HEK293T (cell line): ENCODE measurements at regions not wholly inside any gene's neighbourhood (a gene's known extent, or its start where the extent isn't known, plus 50 kb on each side); places are given as distances from the start of the nearest gene placed in this dataset.

Experiments used
- CTCF ChIA-PET: fragments of 350-600 bp; formaldehyde crosslinking; extraction: SDS; loops from one replicate; lab custom pipeline; 2021; ENCODE audit warnings: antibody characterized with exemption, inconsistent platforms; lab: Yijun Ruan, JAX
- POLR2A ChIA-PET: fragments of 350-600 bp; formaldehyde crosslinking; extraction: SDS; loops from one replicate; lab custom pipeline; 2020; ENCODE audit warnings: antibody characterized with exemption, inconsistent platforms; lab: Yijun Ruan, JAX
- DNase-seq: peaks from one replicate; pipeline ENCODE4 v3.0.0; 2012; ENCODE audit warnings: mixed read lengths; ENCODE audit errors: extremely low spot score
- ARNT ChIP-seq: fragments of 450-650 bp; IDR thresholded peaks from 2 replicates; pipeline ENCODE4 v1.6.1; 2017; ENCODE audit warnings: mild to moderate bottlenecking
- BHLHE40 ChIP-seq: fragments of 450-650 bp; IDR thresholded peaks from 2 replicates; pipeline ENCODE4 v1.6.1; 2016; ENCODE audit warnings: mild to moderate bottlenecking, moderate library complexity, borderline replicate concordance
- CTBP1 ChIP-seq: fragments of 450-650 bp; IDR thresholded peaks from 2 replicates; pipeline ENCODE4 v1.6.1; 2016; ENCODE audit warnings: borderline replicate concordance
- ELF4 ChIP-seq: fragments of 450-650 bp; IDR thresholded peaks from 2 replicates; pipeline ENCODE4 v1.6.1; 2017; ENCODE audit warnings: antibody characterized with exemption
- FOXA1 ChIP-seq: fragments of 450-650 bp; IDR thresholded peaks from 2 replicates; pipeline ENCODE4 v1.6.1; 2016; ENCODE audit warnings: mild to moderate bottlenecking
- FOXK2 ChIP-seq: fragments of 450-650 bp; IDR thresholded peaks from 2 replicates; pipeline ENCODE4 v1.6.1; 2016; ENCODE audit warnings: mild to moderate bottlenecking
- FOXM1 ChIP-seq: fragments of 450-650 bp; IDR thresholded peaks from 2 replicates; pipeline ENCODE4 v1.6.1; 2017; ENCODE audit warnings: mild to moderate bottlenecking, borderline replicate concordance
- HDGF ChIP-seq: fragments of 450-650 bp; IDR thresholded peaks from 2 replicates; pipeline ENCODE4 v1.6.1; 2017; ENCODE audit warnings: antibody characterized with exemption, borderline replicate concordance
- L3MBTL2 ChIP-seq: fragments of 450-650 bp; conservative IDR thresholded peaks from 2 replicates; pipeline ENCODE4 v1.6.1; 2016; ENCODE audit warnings: mild to moderate bottlenecking
- LEF1 ChIP-seq: fragments of 450-650 bp; IDR thresholded peaks from 2 replicates; pipeline ENCODE4 v1.6.1; 2017; ENCODE audit warnings: mild to moderate bottlenecking, borderline replicate concordance
- NFRKB ChIP-seq: fragments of 450-650 bp; IDR thresholded peaks from 2 replicates; pipeline ENCODE4 v1.6.1; 2016; ENCODE audit warnings: mild to moderate bottlenecking, moderate library complexity
- SP1 ChIP-seq: fragments of 450-650 bp; IDR thresholded peaks from 2 replicates; pipeline ENCODE4 v1.6.1; 2017
- SUZ12 ChIP-seq: fragments of 450-650 bp; IDR thresholded peaks from 2 replicates; pipeline ENCODE4 v1.6.1; 2016; ENCODE audit warnings: mild to moderate bottlenecking
- TARDBP ChIP-seq: fragments of 450-650 bp; IDR thresholded peaks from 2 replicates; pipeline ENCODE4 v1.6.1; 2016
- ZNF384 ChIP-seq: fragments of 450-650 bp; IDR thresholded peaks from 2 replicates; pipeline ENCODE4 v1.6.1; 2016
- TF ChIP-seq, protein P1 (sequence below): fragments of 450-650 bp; IDR thresholded peaks from 2 replicates; pipeline ENCODE4 v1.6.1; 2016

- ChIA-PET POLR2A (no interaction called here), CTCF (no interaction called here)
- TF ChIP-seq FOXA1: no peak
- DNase-seq: no peak
Measured at GRCh38 chr20:60294632-60295031, 336.4 kb downstream of the CDH26 start.

DNA sequence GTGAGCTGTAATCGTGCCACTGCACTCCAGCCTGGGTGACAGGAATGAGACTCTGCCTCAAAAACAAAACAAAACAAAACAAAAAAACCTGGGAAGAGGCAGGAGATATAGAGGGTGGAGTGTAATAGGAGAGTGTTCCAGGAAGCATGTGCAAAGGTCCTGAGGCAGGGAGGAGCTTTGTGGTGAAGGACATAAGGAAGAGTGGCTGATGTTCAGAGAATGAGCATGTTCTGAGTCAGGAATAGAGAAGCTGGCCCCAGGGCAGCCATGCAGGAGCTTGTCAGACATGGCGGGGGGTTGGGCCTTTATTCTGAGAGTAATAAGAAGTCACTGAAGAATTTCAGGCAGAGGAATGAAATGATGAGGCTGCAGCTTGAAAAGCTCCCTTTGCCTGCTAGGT lies 337.0 kb downstream of the CDH26 start:
- no peak for TF ChIP-seq ZNF384
- TF ChIP-seq FOXK2: no peak
- TF ChIP-seq BHLHE40: no peak
- TF ChIP-seq L3MBTL2: no peak
- TF ChIP-seq CTBP1: no peak
- no peak for TF ChIP-seq FOXA1
- TF ChIP-seq SP1: no peak
- TF ChIP-seq SUZ12: no peak
- TF ChIP-seq, protein P1, sequence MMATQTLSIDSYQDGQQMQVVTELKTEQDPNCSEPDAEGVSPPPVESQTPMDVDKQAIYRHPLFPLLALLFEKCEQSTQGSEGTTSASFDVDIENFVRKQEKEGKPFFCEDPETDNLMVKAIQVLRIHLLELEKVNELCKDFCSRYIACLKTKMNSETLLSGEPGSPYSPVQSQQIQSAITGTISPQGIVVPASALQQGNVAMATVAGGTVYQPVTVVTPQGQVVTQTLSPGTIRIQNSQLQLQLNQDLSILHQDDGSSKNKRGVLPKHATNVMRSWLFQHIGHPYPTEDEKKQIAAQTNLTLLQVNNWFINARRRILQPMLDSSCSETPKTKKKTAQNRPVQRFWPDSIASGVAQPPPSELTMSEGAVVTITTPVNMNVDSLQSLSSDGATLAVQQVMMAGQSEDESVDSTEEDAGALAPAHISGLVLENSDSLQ: no peak
- no peak for TF ChIP-seq LEF1
- no peak for TF ChIP-seq TARDBP
- TF ChIP-seq ELF4: no peak
- no peak for TF ChIP-seq ARNT
- TF ChIP-seq NFRKB: no peak
- TF ChIP-seq FOXM1: no peak
- TF ChIP-seq HDGF: no peak
- CTCF ChIA-PET: no interaction called here
- POLR2A ChIA-PET: no interaction called here
- DNase-seq: no peak

DNA sequence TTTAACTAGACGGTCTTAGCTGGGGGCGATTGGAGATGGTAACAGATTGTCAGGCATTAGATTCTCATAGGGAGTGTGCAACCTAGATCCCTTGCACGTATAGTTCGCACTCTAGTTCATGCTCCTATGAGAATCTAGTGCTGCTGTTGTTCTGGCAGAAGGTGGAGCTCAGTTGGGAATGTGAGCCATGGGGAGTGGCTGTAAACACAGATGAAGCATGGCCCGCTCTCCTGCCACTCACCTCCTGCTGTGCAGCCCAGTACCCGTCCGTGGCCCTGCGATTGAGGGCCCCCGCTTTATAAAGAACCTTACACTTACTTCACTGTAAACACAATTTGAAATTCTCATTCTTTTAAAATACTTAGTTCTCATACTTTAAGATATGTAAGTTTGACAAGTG lies 339.4 kb downstream of the CDH26 start:
- CTCF ChIA-PET: no interaction called here
- POLR2A ChIA-PET: no interaction called here

DNA sequence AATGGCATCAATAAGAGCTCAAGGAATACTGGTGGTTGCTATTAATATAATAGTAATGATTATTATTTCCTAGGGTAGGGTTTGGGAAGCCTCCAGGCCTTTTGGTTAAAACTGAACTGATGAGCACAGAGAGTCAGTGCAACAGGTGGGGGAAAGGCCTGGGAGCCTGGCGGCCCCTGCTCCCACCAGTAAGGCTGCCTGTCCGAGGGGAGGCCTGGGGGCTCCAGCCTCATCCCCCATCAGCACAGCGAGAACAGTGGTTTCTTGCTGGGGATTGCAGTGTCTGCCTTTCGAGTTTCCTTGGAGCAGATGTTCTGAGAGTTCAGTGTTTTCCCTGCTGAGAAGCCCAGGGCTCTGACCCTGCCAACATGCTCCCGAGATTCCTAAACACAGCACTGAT lies 340.4 kb downstream of the CDH26 start:
- ChIA-PET CTCF (no interaction called here), POLR2A (no interaction called here)
- no peak for DNase-seq
- TF ChIP-seq CTBP1 (no peak), L3MBTL2 (no peak), ZNF384 (no peak), BHLHE40 (no peak), FOXA1 (no peak), FOXM1 (no peak), HDGF (no peak), NFRKB (no peak), ELF4 (no peak)

More for the DNA sequence above, 339.4 kb downstream of the CDH26 start:
- DNase-seq: no peak
- TF ChIP-seq BHLHE40: no peak
- no peak for TF ChIP-seq SUZ12
- TF ChIP-seq ZNF384: no peak
- TF ChIP-seq CTBP1: no peak
- no peak for TF ChIP-seq LEF1
- TF ChIP-seq, protein P1: no peak
- no peak for TF ChIP-seq FOXK2
- TF ChIP-seq TARDBP: no peak
- TF ChIP-seq ARNT: no peak
- no peak for TF ChIP-seq FOXA1
- no peak for TF ChIP-seq HDGF
- no peak for TF ChIP-seq ELF4
- no peak for TF ChIP-seq SP1
- TF ChIP-seq L3MBTL2: no peak
- TF ChIP-seq NFRKB: no peak

DNA sequence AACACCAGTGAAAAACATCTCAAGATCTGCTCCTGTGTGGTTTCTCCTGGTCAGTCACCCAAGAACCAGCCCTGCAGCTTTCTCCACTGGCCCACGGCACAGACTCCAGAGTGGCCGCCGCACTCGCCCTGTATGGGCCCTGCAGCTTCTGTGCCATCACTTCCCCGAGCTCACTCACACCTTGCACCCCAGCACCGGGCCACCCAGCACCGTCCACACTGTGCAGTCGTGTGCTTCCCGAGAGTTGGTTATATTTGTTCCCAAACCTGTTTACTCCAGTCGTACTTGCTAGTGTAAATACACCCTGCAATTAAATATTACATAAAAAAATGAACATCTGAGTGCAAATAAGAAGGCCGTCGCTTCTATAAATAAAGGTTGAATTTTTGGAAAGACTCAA lies 341.7 kb downstream of the CDH26 start:
- no peak for TF ChIP-seq ELF4
- TF ChIP-seq CTBP1: no peak
- TF ChIP-seq FOXM1: no peak
- TF ChIP-seq FOXK2: no peak
- TF ChIP-seq NFRKB: no peak
- TF ChIP-seq, protein P1: no peak
- no peak for TF ChIP-seq BHLHE40
- TF ChIP-seq FOXA1: no peak
- TF ChIP-seq HDGF: no peak
- TF ChIP-seq LEF1: no peak
- no peak for TF ChIP-seq ARNT
- no peak for TF ChIP-seq SUZ12
- no peak for TF ChIP-seq SP1
- TF ChIP-seq L3MBTL2: no peak
- TF ChIP-seq TARDBP: no peak
- no peak for TF ChIP-seq ZNF384
- CTCF ChIA-PET: interaction anchor here (1.2 kb wide), 1 partner anchor 89 kb away, joined by 7 read pairs; no protein-coding TSS in a partner anchor
- POLR2A ChIA-PET: no interaction called here
- DNase-seq: no peak

GRCh38 chr20:60300374-60300773 lies 342.2 kb downstream of the CDH26 start:
- DNase-seq: no peak
- TF ChIP-seq SUZ12 (no peak), FOXK2 (no peak), TARDBP (no peak)
- POLR2A ChIA-PET: no interaction called here
- CTCF ChIA-PET: interaction anchor here (1.2 kb wide), 1 partner anchor 90 kb away, joined by 7 read pairs; no protein-coding TSS in a partner anchor

GRCh38 chr20:60302875-60303274 lies 344.7 kb downstream of the CDH26 start:
- ChIA-PET CTCF (no interaction called here), POLR2A (no interaction called here)
- TF ChIP-seq FOXK2: no peak
- TF ChIP-seq FOXA1: no peak
- TF ChIP-seq ELF4: no peak
- TF ChIP-seq LEF1: no peak
- TF ChIP-seq HDGF: no peak
- no peak for TF ChIP-seq NFRKB
- no peak for TF ChIP-seq SP1
- TF ChIP-seq FOXM1: no peak
- TF ChIP-seq TARDBP: no peak
- TF ChIP-seq, protein P1: no peak
- TF ChIP-seq BHLHE40: no peak
- TF ChIP-seq ZNF384: no peak
- TF ChIP-seq SUZ12: no peak
- TF ChIP-seq CTBP1: no peak
- no peak for TF ChIP-seq ARNT
- TF ChIP-seq L3MBTL2: no peak
- no peak for DNase-seq
